Spleen (tissue), 7 donors: ENCODE measurements at regions not wholly inside any gene's neighbourhood (a gene's known extent, or its start where the extent isn't known, plus 50 kb on each side); places are given as distances from the start of the nearest gene placed in this dataset.

Source experiments
- CTCF ChIP-seq, 11 experiments: fragments of 200-600 bp in 7 of 11; fragments of 450-650 bp in 4 of 11; sonication (generic) in 4 of 11; IDR thresholded peaks in 8 of 11; conservative IDR thresholded peaks in 3 of 11; 1 replicate in 7 of 11; 2 replicates in 4 of 11; pipeline versions ENCODE4 v1.4.0 to v1.8.0; 2016 to 2021; ENCODE audit warnings: antibody characterized with exemption in 11 of 11, inconsistent platforms in 4 of 11, mild to moderate bottlenecking in 1 of 11
- POLR2A ChIP-seq, 3 donors: fragments of 450-650 bp; IDR thresholded peaks; one replicate each; pipeline ENCODE4 v1.5.1; 2017; ENCODE audit warnings: antibody characterized with exemption in 3 of 3, mild to moderate bottlenecking in 1 of 3
- donor health status: DM: no; HTN: no; CAD: no; lungs with moderate emphysema.
- donor health status: DM: no; HTN: no; CAD: no.
- donor health status: DM: no; HTN: no; CAD: no.

GRCh38 chr6:43860285-43860684, 90.3 kb downstream of the VEGFA start:
- TF ChIP-seq POLR2A (IDR thresholded peaks at IDR 0.05) (no peak), CTCF (IDR thresholded peaks at IDR 0.05 in 8 of 11, conservative IDR thresholded peaks at IDR 0.05 in 3 of 11) (no peak)
